Skeletal muscle cell (primary cell): ENCODE measurements at regions not wholly inside any gene's neighbourhood (a gene's known extent, or its start where the extent isn't known, plus 50 kb on each side); places are given as distances from the start of the nearest gene placed in this dataset.
A peak's percentile ranks its signal among the peaks of the same experiment; 100 is the strongest.
"Not testable (repeated sequence)": the region's sequence is repeated elsewhere in the genome, so short reads cannot be mapped to it uniquely, and the experiment has no call there.

Experiments
- DNase-seq: peaks from one replicate; pipeline ENCODE4 v3.0.0-alpha.2; 2010; ENCODE audit warnings: low read depth
- H3K4me3 ChIP-seq: 2 replicates; pipeline ENCODE4 v1.5.1; 2011; ENCODE audit warnings: low read depth, mild to moderate bottlenecking, control low read depth, low read length, moderate library complexity

DNA sequence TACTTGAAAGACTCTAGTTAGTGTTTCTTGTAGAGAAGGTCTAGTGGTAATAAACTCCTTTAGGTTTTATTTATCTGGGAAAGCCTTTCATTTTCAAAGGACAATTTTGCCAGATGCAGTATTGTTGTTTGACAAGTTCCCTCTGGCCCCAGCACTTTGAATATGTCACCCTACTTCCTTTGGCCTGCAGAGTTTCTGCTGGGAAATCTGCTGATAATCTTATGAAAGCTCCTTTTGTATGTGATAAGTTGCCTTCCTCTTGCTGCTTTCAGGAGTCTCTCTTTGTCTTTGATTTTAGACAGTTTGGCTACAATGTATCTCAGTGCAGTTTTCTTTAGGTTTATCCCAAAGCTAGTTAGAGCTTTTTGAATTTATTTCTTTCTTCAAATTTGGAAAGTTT is 106.2 kb upstream of the L3MBTL4 start:
- DNase-seq = no peak
- H3K4me3 ChIP-seq = no peak overlapping the region

DNA sequence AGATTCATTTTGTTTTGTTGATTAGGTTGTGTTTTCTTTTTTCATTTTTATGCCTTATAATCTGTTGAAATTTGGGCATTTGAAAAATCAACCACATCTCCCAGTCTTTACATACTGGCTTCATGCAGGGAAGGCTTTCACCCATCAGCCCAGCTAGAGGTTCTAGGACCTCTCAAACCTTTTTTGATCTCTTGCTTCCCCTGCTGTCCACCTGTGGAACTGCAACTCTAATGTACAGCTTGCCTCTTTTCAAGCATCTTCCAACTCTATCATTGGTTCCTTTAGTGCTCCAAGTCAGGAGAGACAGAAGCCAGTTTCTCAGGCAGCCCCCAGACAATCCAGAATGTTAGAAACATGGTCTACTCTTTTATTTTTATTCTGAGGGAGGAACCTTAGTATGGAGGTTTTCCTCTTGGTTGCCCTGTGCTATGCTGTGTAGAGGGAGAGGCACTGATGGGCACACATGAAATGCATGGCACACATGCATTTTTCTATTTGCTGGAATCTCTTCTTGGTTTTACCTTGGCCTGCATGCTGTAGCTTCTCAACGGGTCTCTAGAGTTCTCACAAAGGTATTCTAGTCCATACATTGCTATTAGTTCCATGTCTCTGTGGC is 107.2 kb upstream of the L3MBTL4 start:
- H3K4me3 ChIP-seq = no peak overlapping the region
- DNase-seq = no peak

DNA sequence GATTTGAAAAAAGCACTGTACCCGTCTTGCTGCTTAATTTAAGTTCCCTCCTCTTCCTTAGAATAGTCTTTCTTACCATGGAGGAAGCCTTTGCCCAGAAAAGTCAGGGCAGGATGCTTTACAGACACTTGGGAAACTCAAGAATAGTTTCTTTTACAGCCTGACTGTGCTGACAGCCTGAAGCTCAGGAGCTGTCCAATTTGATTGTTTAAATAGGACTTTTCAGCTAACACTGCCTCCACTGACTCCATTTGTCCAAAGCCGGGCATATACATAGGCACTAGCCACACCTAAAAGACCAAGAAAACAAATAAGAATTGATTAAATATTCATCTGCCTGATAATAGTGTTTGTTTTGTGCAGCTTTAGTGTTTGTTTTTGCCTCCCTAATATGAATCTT is 110.9 kb upstream of the L3MBTL4 start:
- no peak for DNase-seq

DNA sequence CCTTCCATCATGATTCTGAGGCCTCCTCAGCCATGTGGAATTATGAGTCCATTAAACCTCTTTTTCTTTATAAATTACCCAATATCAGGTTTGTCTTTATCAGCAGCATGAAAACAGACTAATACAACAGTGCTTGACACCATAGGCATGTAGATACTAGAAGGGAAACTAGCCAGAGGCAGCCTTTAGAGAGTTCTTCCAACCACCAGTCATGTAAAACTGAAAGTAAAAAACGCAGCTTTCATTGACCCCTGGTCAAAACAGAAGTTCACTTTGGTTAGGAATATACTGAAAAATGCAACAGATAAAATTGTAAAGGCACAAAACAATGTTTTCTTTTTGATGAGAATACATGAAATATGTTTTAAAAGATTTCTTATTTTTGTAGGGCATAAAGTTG is 122.8 kb upstream of the L3MBTL4 start:
- no peak overlapping the region for H3K4me3 ChIP-seq
- DNase-seq = no peak

More for the DNA sequence above, 110.9 kb upstream of the L3MBTL4 start:
- H3K4me3 ChIP-seq = no peak overlapping the region

DNA sequence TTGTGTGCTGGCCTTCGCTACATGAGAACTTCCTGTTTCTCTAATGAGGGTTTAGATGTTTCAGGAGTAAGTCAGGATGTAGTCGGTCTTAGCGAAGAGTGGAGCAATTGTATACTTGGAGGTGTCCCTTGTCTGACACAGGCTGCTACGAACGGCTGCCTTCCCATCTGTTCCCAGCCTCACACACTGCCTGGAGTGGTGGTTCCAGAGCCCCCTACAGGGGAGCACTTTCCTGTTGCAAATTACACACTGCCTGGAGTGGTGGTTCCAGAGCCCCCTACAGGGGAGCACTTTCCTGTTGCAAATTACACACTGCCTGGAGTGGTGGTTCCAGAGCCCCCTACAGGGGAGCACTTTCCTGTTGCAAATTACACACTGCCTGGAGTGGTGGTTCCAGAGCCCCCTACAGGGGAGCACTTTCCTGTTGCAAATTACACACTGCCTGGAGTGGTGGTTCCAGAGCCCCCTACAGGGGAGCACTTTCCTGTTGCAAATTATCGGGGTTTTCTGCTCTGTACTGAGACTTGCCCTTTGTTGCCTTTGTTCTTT is 126.5 kb upstream of the L3MBTL4 start:
- not testable (repeated sequence) for DNase-seq, H3K4me3 ChIP-seq

DNA sequence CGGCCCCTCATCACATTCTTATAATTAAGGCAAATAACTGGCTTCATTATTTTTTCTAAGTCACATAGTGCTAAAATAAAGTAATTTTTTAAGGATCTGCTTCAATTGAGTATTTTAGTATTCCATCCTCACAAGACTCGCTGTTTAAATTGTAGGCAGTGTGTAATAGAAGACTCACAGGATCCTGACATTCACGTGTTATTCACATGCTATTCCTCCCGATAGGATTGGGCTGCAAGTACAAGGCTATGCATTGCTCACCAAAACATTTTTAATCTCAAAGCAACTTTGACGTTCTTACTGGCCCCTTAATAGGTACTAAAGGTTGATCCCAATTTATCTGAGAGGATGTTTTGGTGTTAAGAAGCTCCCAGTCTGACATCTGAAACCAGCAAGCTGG is 127.6 kb upstream of the L3MBTL4 start:
- DNase-seq = no peak
- H3K4me3 ChIP-seq = no peak overlapping the region

DNA sequence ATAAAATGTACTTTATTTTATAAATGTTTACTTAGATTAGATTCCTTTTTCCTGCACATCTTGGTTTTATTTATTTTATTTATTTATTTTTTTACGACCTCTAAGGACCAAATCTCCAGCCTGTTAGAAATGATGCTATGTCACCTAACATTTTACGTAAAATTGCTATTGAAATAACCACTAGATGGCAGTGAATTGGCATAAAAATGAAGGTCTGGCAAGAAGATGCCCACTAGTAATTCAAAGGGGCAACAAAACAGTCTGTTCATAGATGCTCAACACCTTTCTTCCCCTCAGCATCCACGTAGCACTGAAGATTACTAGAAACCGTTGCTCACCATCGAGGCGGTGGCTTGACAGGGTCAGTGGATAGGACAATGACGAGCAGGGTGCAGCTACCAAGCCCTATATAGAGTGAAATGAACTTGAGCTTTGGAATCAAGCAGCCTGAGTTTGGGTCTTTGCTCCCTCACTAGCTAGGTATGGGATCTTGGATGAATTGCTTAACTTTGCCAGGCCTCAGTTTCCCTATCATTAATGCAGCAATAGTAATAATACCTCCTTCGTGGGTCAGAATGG is 128.7 kb upstream of the L3MBTL4 start:
- no peak for DNase-seq
- H3K4me3 ChIP-seq = no peak overlapping the region

DNA sequence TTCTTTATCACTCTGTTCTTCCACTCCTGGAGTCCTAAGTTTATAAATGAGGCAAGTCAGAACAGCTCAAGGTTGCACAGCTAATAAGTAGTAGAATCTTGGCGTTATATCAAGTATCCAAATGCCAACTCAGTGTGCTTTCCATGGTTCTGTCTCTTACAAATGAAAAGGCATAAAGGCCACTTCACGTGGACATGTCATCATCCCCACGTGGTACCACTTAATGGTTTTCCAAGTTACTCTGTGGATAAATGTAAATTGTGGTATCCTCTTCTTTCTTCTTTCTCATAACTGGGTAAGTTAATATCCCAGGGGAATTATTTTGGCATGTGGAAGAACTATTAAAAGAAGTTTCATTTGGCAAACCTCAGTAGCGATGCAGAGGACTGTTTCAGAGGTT is 131.5 kb upstream of the L3MBTL4 start:
- no peak for DNase-seq
- H3K4me3 ChIP-seq = no peak overlapping the region

DNA sequence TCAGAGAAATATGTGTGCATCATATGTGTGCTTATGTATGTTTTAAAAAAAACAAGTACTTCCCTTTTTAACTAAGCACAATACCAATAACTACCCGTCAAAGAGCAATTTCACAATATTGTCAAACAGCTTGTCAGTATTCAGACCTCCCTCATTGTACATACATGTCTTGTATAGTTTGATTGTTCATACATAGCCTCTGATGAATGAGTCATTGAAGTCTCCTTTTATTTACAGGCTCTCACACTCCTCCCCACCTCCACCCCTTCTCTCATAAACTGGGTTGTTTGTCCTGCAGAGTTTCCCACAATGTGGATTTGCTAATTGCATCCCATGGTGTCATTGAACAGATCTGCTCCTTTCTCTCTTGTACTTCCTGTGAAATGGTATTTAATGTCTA is 132.8 kb upstream of the L3MBTL4 start:
- DNase-seq = no peak
- no peak overlapping the region for H3K4me3 ChIP-seq

DNA sequence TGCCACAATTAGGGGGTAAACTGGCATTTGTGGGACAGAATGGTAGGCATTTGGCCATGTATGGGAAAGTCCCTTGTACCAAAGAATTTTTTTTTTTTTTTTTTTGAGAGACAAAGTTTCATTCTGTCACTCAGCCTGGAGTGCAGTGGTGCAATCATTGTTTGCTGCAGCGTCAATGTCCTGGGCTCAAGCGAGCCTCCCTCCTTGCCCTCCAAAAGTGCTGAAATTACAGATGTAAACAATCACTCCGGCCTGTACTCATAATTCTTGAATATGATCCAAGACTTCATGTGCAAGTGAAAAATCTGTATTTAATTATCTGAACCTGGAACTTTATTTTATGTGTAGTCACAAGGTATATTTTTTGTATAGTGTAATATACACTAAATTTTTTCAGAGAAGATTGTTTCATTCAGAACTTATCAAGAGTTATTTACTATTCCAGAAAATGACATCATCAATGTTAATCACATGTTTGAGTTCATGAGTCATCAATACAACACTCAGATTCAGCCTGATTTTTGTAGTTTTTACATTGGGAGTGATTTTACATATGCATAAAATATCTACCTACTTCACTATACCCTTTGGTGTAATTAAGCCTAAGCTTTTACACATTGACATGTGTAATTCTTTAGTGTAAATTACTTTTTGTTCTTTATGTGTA is 138.7 kb upstream of the L3MBTL4 start:
- no peak for DNase-seq

DNA sequence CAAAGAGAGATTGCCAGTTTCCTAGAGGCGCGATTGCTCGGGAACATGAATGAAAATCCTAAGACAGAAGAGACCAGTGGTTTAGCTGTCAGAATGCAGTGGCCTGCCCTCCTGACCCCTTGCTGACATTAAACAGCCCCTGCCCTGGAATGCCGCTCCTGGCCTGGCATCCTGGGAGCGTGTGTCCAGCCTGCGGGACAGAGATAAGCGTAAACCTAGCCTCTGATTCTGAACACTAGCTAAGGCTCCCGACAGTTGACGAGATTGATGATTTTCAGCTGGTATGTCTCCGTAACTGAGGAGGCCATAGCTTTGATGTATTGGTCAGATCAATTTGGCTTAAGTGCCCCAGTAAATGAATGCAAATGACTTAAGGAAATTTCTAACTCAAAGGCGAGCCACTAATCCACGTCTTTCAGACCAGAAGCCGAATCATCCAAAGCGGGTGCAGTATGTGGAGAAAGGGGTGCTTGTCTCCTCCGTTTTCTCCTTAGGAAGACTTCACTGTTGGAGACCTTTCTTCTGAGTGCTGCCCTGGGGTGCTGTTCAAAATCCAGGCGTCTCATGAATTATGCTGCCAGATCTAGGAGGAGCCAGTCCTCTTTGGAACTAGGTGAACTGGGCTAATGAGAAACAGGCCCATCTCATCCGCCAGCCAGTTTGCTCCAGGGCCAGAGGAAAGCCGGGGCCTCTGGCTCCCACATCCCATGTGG is 142.5 kb upstream of the L3MBTL4 start:
- no peak overlapping the region for H3K4me3 ChIP-seq
- no peak for DNase-seq

More for the DNA sequence above, 138.7 kb upstream of the L3MBTL4 start:
- H3K4me3 ChIP-seq = no peak overlapping the region

DNA sequence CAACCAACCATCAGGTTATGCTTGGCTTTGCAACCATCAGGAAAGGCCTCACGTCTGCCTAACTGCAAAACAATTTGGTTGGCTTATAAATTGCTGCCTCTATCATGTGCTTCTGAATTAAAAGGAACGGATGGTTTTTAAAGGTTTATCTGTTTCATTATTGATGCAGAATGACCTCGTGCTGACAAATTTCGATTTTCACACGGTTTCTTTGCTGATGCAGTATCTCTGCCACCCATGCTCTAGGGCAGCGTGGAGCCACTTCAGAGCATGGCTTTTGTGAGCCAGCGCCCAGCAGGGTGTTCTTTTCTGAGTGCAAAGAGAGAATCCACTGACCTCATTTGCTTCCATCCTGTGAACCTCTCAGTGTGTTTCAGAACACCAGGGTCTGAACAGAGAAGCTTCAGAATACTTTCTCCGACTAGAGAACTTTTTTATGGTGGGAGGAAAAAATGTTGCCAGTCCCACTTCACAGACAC is 143.1 kb upstream of the L3MBTL4 start:
- no peak for DNase-seq

DNA sequence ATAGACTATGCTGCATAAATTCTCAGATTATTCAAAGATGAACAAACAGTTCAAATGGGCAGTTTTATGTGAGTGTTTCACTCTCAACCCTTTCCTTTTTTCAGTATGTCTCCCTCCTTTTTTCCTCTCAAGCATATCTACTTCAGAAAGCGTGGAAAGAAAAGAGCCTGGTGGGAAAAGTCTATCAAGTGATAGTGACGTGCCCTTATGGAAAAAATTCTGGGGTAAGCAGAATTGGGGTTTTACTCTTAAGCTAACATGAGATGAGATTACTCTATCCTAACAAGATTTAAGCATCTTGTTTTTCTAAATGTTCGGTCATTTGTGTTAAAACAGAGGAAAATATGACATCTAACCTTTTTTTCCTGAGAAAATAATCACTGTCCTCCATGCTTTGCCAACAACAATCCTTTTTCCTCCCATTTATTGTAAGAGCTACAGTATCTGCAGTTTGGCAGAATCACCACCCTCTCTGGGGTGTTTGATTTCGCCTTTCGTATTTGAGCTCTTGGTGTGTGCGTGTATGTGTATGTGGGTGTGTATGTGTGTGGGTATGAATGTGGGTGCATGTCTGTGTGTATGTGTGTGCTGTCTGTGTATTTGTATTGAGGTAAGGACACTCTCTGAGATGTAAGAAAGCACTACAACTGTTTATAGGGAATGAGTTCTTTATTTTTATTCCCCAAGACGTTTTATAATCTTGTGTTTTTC is 143.9 kb upstream of the L3MBTL4 start:
- H3K4me3 ChIP-seq = no peak overlapping the region
- DNase-seq = no peak

More for the DNA sequence above, 143.1 kb upstream of the L3MBTL4 start:
- no peak overlapping the region for H3K4me3 ChIP-seq

DNA sequence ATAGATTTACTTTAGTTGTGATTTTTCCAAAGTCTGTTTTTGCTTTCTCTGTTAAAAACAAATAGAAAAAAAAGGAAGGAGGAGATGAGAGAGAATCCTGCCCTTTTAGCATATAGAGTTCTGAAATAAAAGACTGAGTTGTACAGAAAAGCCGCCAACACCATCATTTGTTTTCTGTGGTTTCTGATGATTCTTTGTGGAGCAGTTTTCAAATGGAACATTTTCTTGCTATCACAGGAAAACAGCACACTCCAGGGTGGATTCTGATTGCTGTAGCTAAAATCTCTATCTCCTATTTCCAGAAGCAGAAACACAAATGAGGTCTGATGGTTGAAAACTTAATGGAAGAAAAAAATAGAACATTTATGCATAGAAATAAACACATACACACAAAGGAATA is 144.6 kb upstream of the L3MBTL4 start:
- no peak overlapping the region for H3K4me3 ChIP-seq
- no peak for DNase-seq

DNA sequence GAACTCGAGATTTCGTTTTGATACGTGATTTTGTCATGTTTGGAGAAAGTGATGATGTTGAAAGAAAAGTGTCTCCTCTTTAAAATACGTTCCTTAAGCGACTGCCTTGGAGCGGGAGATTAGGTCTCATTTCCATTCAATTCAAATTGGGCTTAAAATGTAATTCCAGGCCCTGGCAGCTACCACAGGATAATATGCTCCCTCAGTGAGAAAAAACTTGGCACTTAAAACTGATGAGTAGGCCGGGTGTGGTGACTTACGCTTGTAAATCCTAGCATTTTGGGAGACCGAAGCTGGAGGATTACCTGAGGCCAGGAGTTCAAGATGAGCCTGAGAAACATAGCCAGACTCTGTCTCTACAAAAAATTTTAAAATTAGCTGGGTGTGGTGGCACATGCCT is 146.3 kb upstream of the L3MBTL4 start:
- no peak for DNase-seq
- H3K4me3 ChIP-seq = no peak overlapping the region

DNA sequence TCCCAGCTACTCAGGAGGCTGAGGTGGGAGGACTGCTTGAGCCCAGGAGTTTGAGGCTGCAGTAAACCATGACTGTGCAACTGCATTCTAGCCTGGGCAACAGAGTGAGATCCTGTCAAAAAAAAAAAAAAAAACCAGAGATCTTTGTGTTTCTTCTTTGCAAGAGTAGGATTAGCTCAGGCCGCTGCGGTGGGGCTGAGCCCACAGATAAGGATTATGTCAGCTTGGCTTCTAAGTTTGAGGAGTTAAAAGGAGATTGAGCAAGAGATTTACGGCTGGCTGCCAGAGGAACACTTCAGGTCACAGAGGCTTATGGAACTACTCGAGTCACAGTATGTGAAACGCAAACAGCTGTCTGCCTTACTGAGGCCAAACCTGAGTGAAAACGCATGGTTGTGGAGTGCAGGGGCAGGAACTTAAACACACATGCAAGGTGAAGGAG is 146.7 kb upstream of the L3MBTL4 start:
- peak; percentile 19 for DNase-seq
- H3K4me3 ChIP-seq = no peak overlapping the region

DNA sequence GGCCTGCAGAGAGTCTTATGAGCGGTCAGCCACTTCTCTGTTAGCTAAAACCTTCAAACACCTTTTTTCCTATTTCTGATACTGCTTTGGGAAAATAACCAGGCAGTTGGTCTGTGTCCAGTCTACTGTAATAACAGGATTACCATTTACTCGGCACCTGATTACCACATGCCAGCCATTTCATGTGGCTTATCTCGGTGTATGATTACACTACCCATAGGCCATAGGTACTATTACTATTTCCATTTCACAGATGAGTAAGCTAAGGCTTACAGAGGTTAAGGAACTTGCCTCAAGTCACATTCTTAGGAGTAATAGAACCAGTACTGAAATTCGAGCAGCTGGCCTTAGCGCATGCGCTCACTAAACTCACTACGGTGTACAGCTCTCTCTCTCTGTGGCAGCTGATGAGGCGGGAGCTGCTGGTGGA is 147.2 kb upstream of the L3MBTL4 start:
- DNase-seq = no peak
- H3K4me3 ChIP-seq = no peak overlapping the region

DNA sequence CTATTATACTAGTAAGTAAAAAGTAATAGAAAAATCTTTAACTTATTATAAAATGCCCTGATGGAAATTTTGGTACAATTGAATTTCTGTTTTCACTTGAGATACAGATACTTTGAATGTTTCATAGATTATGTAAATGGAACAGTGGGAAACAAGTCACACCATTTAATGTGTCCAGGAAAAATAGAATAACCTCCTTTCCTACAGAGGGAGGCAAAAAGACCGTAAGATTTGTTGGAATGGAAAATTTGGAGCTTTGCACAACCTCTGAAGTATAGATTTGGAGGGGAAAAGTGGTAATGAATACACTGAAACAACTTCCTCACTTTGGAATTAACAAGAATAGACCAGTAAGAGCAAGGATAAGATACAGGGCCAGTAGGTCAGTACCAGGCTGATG is 149.2 kb upstream of the L3MBTL4 start:
- H3K4me3 ChIP-seq = no peak overlapping the region
- no peak for DNase-seq
